ENCODE measurements at regions not wholly inside any gene's neighbourhood (a gene's known extent, or its start where the extent isn't known, plus 50 kb on each side); places are given as distances from the start of the nearest gene placed in this dataset.
A peak's percentile ranks its signal among the peaks of the same experiment; 100 is the strongest.

- WGBS (ENCODE audit: extremely low coverage, insufficient read length, low lambda C conversion rate), result no CpG with 5 or more reads among the region's 5 CpGs
- Histone ChIP-seq H3K14ac (ENCODE audit: insufficient read depth, low read length) (no peak overlapping the region), H4K91ac (ENCODE audit: insufficient read length, low read depth, low read length) (no peak overlapping the region), H2AK5ac (ENCODE audit: insufficient read length, low read length) (no peak overlapping the region), H4K8ac (replicated peaks; ENCODE audit: insufficient read length, low read depth, low read length) (no peak overlapping the region), H3K4me1 (ENCODE audit: insufficient read depth, low read length) (no peaks in the 10 kb centered on the region), H2AFZ (ENCODE audit: low read length) (no peak overlapping the region), H3K27me3 (ENCODE audit: insufficient read depth, low read length) (no peaks in the 10 kb centered on the region), H2BK15ac (ENCODE audit: low read depth, low read length) (no peak overlapping the region), H3K4me2 (ENCODE audit: insufficient read depth, insufficient read length, low read length) (no peak overlapping the region), H4K5ac (ENCODE audit: insufficient read length, low read depth, low read length) (no peak overlapping the region), H2BK5ac (ENCODE audit: insufficient read length, low read length) (no peak overlapping the region), H3K18ac (ENCODE audit: insufficient read length, low read depth, low read length) (no peak overlapping the region), H3K9ac (ENCODE audit: extremely low read depth, insufficient read length, low read length) (no peak overlapping the region), H3K79me1 (ENCODE audit: insufficient read depth, low read depth, low read length, poor library complexity, severe bottlenecking) (no peaks in the 10 kb centered on the region), H3K79me2 (ENCODE audit: insufficient read depth, low read length) (no peaks in the 10 kb centered on the region), H2BK120ac (ENCODE audit: low read depth, low read length, poor library complexity, severe bottlenecking) (no peak overlapping the region), H3K9me3 (ENCODE audit: control insufficient read depth, low read depth, low read length) (no peaks in the 10 kb centered on the region), H3K27ac (ENCODE audit: insufficient read length, low read depth, low read length) (no peak overlapping the region), H2BK12ac (ENCODE audit: insufficient read length, low read depth, low read length) (no peak overlapping the region), H3T11ph (ENCODE audit: low read length) (no peak overlapping the region), H2BK20ac (ENCODE audit: low read depth, low read length, poor library complexity, severe bottlenecking) (no peak overlapping the region), H3K4ac (ENCODE audit: low read depth, low read length) (no peak overlapping the region), H3K23me2 (ENCODE audit: insufficient read length, low read depth, low read length, poor library complexity, severe bottlenecking) (no peaks in the 10 kb centered on the region), H4K20me1 (ENCODE audit: control insufficient read depth, insufficient read depth, insufficient read length) (no peaks in the 10 kb centered on the region), H3K56ac (ENCODE audit: insufficient read length, low read depth, low read length) (no peak overlapping the region), H3K23ac (ENCODE audit: insufficient read length, low read depth, low read length) (no peak overlapping the region)
- peak overlapping the region in 2 of 3 experiments; percentile 10 to 48; a peak in 3 of 7 replicates for H3K27ac Mint-ChIP-seq
- H3K27me3 Mint-ChIP-seq (ENCODE audit: low read depth), result no peaks in the 10 kb centered on the region
- DNase-seq, result peak; percentile 43
- TF ChIP-seq CTCF (conservative IDR thresholded peaks at IDR 0.05), result no peak
- peaks cover 7 to 9% of the 10 kb centered on the region in 2 experiments for H3K4me1 Mint-ChIP-seq
- H3K36me3 Mint-ChIP-seq (ENCODE audit: insufficient read depth in 1 of 3, low read depth in 3 of 3), result peaks cover 0 to 20% (median 4%) of the 10 kb centered on the region in 3 experiments; a peak in 5 of 7 replicates
- H3K9me3 Mint-ChIP-seq, result peaks cover 6 to 9% of the 10 kb centered on the region in 2 experiments; a peak in 3 of 5 replicates
- no peak overlapping the region for H3K4me3 Mint-ChIP-seq
Observed at GRCh38 chr4:116066711-116067245, 953.4 kb upstream of the NDST4 start.
